Prostate gland (tissue), 2 donors: ENCODE measurements at regions not wholly inside any gene's neighbourhood (a gene's known extent, or its start where the extent isn't known, plus 50 kb on each side); places are given as distances from the start of the nearest gene placed in this dataset.

Experiments used
- DNase-seq: peaks from one replicate; pipeline ENCODE4 v3.0.0-alpha.2; 2019; ENCODE audit warnings: low spot score
- H3K27ac ChIP-seq, 2 donors: fragments of 200-600 bp; sonication (generic); 2 replicates each; pipeline ENCODE4 v1.5.1; 2017 to 2019
- H3K27me3 ChIP-seq: fragments of 200-600 bp; sonication (generic); replicated peaks from 2 replicates; pipeline ENCODE4 v1.5.1; 2019; ENCODE audit not compliant: insufficient read depth
- H3K36me3 ChIP-seq, 2 donors: fragments of 200-600 bp; sonication (generic); 1 replicate in 1 of 2; 2 replicates in 1 of 2; pipeline versions ENCODE4 v1.5.1 to v1.8.1; 2017 to 2019
- H3K4me1 ChIP-seq: fragments of 200-600 bp; sonication (generic); replicated peaks from 2 replicates; pipeline ENCODE4 v1.5.1; 2019
- H3K4me3 ChIP-seq, 2 donors: fragments of 200-600 bp; sonication (generic); 2 replicates each; pipeline ENCODE4 v1.5.1; 2017 to 2019
- H3K9me3 ChIP-seq: fragments of 200-600 bp; sonication (generic); 2 replicates; pipeline ENCODE4 v1.5.1; 2017
- POLR2A ChIP-seq: fragments of 450-650 bp; IDR thresholded peaks from one replicate; pipeline ENCODE4 v1.6.1; 2016; ENCODE audit warnings: antibody characterized with exemption, mild to moderate bottlenecking
- POLR2AphosphoS5 ChIP-seq: sonication (generic); formaldehyde crosslinking; IDR thresholded peaks from one replicate; pipeline ENCODE4 v1.6.1; 2017; ENCODE audit warnings: antibody characterized with exemption
- WGBS: methylation state at CpG from one replicate; pipeline ENCODE4 v1.1.5; 2018; 5-methylcytosine and 5-hydroxymethylcytosine counted together
- intact Hi-C: fragments of 100-400 bp; cut with DNase I; formaldehyde crosslinking; loops from one replicate; pipeline ENCODE4 v1.14.2; 2022
- TF ChIP-seq, protein P1 (sequence below), 4 experiments: fragments of 200-600 bp in 2 of 4; fragments of 450-650 bp in 2 of 4; sonication (generic) in 2 of 4; IDR thresholded peaks; 1 replicate in 3 of 4; 2 replicates in 1 of 4; pipeline ENCODE4 v1.5.1; 2016 to 2019; ENCODE audit warnings: antibody characterized with exemption in 4 of 4, mild to moderate bottlenecking in 2 of 4, moderate library complexity in 2 of 4

GRCh38 chr1:30809514-30810263, 52.1 kb upstream of the LAPTM5 start:
- Histone ChIP-seq H3K4me1 (no peaks in the 10 kb centered on the region), H3K4me3 (no peak overlapping the region), H3K9me3 (no peaks in the 10 kb centered on the region), H3K27me3 (no peaks in the 10 kb centered on the region), H3K36me3 (no peaks in the 10 kb centered on the region), H3K27ac (peak overlapping the region; percentile 21 to 58)
- 67% methylated on average over 14 of the region's 14 CpGs for WGBS
- no peak for DNase-seq
- intact Hi-C loops: no loop called here
- TF ChIP-seq POLR2AphosphoS5 (peak; percentile 13), POLR2A (no peak)

DNA sequence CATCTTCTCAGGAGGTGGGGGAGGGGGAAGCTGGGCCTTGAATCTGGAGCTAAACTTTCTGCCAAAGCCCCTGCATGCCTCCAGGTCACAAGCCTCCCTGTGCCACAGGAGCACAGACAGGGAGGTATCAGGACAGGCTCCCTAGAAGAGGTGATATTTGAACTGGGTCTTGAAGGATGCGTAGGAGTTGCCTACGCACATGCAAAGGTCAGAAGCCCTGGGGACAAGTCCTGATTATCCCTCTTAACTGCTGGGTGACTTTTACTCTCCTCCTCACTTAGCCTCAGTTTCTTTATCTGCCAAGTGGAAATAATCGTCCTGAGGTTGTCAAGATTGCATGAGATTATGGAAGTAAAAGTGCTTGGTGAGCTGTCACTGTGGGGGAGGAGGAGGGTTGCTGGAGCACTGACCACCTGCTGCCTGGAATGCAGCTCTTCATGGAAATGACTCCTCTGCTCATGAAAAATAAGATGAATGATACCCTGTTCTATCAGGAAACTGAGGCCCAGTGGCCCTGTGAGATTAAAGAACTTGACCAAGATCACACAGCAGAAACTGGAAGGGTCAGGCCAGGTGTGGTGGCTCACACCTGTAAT, 50.6 kb upstream of the LAPTM5 start:
- no peak for DNase-seq
- Histone ChIP-seq H3K27me3 (no peaks in the 10 kb centered on the region), H3K36me3 (no peaks in the 10 kb centered on the region), H3K4me1 (no peaks in the 10 kb centered on the region), H3K27ac (peak overlapping the region in 1 of 2 donors; percentile 6), H3K9me3 (no peaks in the 10 kb centered on the region), H3K4me3 (no peak overlapping the region)
- WGBS: 90% methylated on average over 3 of the region's 3 CpGs
- intact Hi-C loops: no loop called here
- TF ChIP-seq, protein P1, sequence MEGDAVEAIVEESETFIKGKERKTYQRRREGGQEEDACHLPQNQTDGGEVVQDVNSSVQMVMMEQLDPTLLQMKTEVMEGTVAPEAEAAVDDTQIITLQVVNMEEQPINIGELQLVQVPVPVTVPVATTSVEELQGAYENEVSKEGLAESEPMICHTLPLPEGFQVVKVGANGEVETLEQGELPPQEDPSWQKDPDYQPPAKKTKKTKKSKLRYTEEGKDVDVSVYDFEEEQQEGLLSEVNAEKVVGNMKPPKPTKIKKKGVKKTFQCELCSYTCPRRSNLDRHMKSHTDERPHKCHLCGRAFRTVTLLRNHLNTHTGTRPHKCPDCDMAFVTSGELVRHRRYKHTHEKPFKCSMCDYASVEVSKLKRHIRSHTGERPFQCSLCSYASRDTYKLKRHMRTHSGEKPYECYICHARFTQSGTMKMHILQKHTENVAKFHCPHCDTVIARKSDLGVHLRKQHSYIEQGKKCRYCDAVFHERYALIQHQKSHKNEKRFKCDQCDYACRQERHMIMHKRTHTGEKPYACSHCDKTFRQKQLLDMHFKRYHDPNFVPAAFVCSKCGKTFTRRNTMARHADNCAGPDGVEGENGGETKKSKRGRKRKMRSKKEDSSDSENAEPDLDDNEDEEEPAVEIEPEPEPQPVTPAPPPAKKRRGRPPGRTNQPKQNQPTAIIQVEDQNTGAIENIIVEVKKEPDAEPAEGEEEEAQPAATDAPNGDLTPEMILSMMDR (IDR thresholded peaks at IDR 0.05): no peak
- TF ChIP-seq POLR2AphosphoS5: no peak
- TF ChIP-seq POLR2A: no peak

DNA sequence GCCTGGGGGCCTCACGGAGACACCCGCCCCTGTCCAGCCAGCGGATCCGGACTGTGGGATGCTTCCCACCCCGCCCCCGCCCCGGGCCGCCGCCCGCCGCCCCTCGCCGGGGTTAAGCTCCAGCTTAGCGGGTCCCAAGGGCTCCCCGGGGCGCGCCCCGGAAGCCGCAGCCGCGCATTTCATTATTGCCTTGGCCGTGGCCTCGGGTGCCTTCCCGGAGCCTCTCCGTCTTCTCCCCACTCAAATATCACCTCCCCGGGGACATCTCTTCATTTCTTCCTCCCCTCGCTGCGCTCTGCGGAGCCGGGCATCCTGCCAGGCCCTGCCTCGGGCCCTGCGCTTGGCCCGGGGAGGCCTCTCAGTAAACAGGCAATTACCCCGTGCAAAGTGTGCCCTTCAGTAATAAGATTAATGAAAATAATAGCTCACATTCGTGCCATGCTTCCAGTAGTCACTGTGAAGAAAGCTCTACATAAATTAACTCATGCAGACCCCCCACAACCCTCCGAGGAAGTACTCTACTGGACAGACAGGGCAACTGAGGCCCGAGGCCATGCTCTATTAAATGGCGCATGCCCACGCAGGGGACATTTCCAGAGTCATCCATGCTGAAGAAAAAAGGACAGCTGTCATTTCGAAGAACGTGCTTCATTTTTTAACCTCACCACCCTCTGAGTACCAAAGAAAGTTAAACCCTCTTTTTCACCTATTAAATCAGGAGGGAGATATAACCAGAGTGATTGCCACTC, 49.9 kb upstream of the LAPTM5 start:
- Histone ChIP-seq H3K27me3 (no peaks in the 10 kb centered on the region), H3K9me3 (no peaks in the 10 kb centered on the region), H3K36me3 (no peaks in the 10 kb centered on the region), H3K27ac (peak overlapping the region; percentile 6), H3K4me1 (no peaks in the 10 kb centered on the region), H3K4me3 (no peak overlapping the region)
- TF ChIP-seq POLR2AphosphoS5 (no peak), POLR2A (no peak)
- TF ChIP-seq, protein P1 (IDR thresholded peaks at IDR 0.05): no peak
- intact Hi-C loops: no loop called here
- 18% methylated on average over 33 of the region's 41 CpGs for WGBS
- DNase-seq: no peak
